GM08714 (cell line): ENCODE measurements at regions not wholly inside any gene's neighbourhood (a gene's known extent, or its start where the extent isn't known, plus 50 kb on each side); places are given as distances from the start of the nearest gene placed in this dataset.
"Not testable (repeated sequence)": the region's sequence is repeated elsewhere in the genome, so short reads cannot be mapped to it uniquely, and the experiment has no call there.

Experiments used
- H3K4me3 ChIP-seq: fragments of 200-500 bp; sonication (Bioruptor generic); 2 replicates; pipeline ENCODE4 v1.5.1; 2014; ENCODE audit warnings: mild to moderate bottlenecking, low read length, inconsistent platforms
- ZNF274 ChIP-seq: IDR thresholded peaks from 2 replicates; pipeline ENCODE4 v1.6.1; 2012; ENCODE audit warnings: mild to moderate bottlenecking, low read depth, low read length

DNA sequence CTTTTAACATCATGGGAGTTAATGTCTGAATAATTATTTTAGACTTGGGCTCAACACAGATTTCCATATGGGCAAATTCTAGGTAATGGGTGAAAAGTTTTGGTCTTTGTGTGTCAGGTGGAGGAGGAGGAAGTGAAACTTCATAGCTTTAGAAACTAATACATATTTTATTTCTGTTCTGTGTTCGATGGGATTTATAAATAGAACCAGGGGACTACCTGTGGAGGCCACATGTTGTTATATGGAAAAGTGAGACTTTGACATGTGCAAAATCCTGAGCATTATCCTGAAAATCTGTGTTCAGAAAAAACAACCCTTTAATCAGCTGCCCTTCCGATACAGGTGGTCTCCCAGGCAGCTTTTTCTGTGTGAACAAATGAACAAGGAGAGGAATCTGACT lies 209.5 kb downstream of the SOX2 start:
- no peak overlapping the region for H3K4me3 ChIP-seq
- no peak for TF ChIP-seq ZNF274

DNA sequence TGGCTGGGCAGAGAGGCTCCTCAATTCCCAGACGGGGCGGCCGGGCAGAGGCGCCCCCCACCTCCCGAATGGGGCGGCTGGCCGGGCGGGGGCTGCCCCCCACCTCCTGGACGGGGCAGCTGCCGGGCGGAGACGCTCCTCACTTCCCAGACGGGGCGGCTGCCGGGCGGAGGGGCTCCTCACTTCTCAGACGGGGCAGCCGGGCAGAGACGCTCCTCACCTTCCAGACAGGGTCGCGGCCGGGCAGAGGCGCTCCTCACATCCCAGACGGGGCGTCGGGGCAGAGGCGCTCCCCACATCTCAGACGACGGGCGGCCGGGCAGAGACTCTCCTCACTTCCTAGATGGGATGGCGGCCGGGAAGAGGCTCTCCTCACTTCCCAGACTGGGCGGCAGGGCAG lies 214.1 kb downstream of the SOX2 start:
- not testable (repeated sequence) for H3K4me3 ChIP-seq

DNA sequence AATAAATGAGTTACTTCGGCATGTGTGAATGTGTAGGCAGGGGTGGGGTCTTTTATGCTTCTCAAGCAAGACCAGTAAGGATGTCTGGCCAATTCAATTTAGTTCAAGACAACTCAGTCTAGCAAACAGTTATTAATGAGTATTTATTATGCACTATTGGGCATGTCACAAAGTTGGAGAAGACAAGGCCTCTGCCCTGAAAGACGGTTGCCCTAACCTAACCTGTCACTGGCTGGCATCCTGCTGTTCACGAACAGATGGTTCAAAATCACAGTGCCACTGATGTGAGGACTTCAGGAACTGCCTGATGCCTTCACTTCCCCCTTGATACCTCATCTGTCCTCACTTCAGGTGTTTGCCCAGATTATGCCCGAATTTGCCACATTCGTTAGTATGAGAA lies 217.8 kb downstream of the SOX2 start:
- TF ChIP-seq ZNF274, result no peak

DNA sequence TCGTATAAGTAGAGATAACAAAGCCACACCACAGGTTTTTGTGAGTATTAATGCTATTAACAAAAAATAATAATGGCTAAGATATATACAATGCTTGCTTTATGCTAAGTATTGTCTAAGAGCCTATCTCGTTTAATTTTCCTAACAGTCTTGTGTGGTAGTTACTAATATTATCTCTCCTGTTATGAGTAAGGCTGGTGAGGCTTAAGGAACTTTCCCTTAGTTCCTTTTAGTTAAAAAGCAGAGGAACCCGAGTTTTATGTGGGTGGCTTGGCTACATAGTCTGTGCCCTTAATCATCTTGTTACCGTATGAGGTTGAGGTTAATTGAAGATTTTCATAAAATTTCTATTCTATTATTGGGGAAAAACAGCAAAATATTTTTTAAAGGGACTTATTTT lies 218.4 kb downstream of the SOX2 start:
- no peak for TF ChIP-seq ZNF274
- no peak overlapping the region for H3K4me3 ChIP-seq

More for the DNA sequence above, 217.8 kb downstream of the SOX2 start:
- no peak overlapping the region for H3K4me3 ChIP-seq

DNA sequence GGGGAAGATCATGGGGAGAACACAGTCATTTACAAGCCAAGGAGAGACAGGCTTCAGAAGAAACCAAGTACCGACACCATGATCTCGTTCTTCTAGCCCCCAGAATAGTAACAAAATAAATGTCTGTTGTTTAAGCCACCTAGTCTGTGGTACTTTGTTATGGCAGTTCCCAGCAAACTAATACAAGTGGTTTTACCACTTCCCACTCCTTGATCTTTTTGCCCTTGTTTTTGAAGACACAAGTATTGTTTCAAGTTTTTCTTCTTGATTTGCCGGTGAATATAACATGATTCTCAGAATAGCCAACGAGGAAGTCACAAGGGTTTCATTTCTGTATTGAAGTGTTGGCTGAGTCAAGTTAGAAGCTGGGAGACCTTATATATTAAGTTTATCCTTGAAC lies 220.3 kb downstream of the SOX2 start:
- no peak overlapping the region for H3K4me3 ChIP-seq
- no peak for TF ChIP-seq ZNF274

DNA sequence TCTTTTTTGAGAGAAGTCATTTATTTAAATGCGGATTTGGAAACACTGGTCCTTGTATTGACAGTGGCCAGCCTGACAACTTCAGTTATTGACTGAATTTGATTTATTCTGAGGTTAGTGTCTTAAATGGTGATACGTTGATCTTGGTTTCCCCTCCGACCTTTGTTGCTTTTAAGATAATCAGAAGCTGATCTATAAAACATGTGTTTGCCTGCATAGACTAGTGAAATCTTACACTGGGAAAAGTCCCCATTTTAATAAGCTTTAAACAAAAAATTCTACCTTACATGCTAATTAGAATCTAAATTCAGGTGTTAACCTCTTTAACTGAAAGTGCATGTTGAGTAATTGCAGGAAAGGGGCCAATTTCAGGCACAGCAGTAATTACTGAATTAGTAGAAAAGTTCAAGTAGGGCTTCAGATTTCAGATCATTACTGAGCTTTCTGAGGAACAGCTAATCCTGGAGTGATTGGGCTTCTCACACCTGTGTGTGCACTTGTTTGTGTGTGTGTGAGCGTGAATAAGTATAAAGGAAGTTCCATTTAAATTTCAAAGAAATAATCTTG lies 221.4 kb downstream of the SOX2 start:
- no peak overlapping the region for H3K4me3 ChIP-seq
- TF ChIP-seq ZNF274, result no peak

DNA sequence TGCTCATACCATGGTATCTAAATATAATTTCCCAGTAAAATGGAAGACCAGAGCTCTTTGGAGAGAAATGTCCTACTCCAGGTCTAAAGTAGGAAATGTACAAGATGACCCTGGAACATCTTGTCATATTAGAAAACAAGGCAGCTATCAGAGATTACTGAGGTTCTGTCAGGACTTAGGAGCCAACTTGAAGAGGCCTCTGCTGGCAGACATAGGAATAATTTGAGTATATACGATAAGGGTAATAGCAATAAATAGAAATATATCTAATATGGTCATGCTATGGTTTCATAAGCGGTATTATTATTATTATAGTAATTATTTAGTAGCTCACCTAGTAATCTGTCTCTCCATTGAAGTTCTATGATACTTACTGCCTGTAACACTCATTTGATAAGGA lies 224.2 kb downstream of the SOX2 start:
- H3K4me3 ChIP-seq, result no peak overlapping the region
- TF ChIP-seq ZNF274, result no peak

DNA sequence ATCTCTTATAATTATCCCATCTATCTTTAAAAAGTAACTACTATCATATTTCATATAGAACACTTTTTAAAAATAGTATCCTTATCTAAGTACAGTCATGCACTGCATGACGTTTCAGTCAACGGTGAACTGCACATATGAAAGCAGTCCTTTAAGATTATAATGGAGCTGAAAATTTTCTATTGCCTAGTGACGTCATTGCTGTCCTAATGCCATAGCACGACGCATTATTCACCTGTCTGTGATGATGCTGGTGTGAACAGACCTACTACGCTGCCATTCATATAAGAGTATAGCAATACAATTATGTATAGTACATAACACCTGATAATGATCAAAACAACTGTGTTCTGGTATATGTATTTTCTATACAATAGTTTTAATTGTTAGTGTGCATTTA lies 225.0 kb downstream of the SOX2 start:
- no peak for TF ChIP-seq ZNF274

DNA sequence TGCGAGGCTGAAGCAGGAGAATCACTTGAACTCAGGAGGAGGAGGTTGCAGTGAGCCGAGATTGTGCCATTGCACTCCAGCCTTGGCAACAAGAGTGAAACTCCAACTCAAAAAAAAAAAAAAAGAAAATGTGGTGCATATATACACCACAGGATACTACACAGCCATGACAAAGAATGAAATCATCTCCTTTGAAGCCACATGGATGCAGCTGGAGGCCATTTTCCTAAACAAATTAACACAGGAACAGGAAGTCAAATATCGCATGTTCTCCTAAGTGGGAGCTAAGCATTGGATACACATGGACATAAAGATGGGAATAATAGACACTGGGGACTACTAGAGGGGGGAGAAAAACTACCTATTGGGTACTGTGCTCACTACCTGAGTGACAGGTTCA lies 226.9 kb downstream of the SOX2 start:
- H3K4me3 ChIP-seq, result not testable (repeated sequence)

More for the DNA sequence above, 225.0 kb downstream of the SOX2 start:
- H3K4me3 ChIP-seq, result no peak overlapping the region

DNA sequence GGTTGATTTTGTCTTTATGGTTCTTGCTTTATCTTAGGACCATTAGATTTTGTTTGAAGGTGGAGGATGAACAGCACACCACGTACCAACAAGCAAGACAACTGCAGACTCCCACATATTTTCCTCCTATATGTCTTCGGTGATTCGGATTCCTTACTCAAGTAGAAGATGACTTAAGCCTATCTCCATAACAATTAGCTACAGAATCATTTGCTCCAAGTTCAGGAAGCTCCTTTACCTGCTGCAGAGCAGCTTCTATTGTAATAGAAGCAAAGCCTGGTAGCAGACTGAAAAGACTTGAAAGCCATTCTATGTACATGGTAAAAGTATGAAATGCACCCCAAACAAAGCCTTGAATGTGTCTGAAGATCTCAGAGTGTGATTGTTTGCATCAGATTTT lies 229.0 kb downstream of the SOX2 start:
- no peak for TF ChIP-seq ZNF274
- H3K4me3 ChIP-seq, result no peak overlapping the region

DNA sequence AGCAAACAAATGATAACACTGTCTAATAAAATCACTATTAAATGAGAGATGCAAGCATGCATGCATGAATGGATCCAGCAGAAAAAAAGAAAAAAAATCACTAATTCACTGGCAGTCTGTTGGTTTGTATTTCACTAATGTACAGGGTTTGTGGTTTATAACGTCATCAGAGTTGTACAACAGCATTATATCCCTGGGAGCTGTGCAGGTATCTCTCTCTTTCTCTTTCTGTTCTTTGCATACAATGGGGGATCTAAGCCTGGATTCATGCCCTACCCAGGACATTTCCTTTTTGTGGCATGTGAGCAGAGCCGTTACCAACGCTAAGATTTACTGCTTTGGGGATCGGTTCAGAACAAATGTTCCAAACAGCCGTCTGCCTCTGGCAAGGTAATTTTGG lies 229.5 kb downstream of the SOX2 start:
- H3K4me3 ChIP-seq, result no peak overlapping the region
- no peak for TF ChIP-seq ZNF274

DNA sequence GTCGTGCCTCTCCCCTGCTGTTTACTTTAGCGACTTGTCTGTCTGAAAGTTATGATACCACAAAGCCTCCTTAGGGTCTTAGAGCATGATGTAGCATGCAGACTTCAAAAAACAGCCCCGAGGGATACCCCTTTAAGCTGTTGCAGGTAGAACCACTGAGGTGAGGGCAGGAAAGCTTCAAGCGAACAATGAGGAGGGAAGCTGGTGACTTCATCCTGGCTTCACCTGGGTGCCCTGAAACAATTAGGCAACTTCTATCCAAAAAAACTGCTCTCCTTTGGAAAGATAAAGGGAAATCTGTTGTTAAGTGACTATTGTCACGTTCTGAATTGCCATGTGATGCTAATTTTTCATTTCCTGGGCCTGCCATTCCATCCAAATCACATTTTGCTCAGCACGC lies 231.6 kb downstream of the SOX2 start:
- no peak for TF ChIP-seq ZNF274
- H3K4me3 ChIP-seq, result no peak overlapping the region

DNA sequence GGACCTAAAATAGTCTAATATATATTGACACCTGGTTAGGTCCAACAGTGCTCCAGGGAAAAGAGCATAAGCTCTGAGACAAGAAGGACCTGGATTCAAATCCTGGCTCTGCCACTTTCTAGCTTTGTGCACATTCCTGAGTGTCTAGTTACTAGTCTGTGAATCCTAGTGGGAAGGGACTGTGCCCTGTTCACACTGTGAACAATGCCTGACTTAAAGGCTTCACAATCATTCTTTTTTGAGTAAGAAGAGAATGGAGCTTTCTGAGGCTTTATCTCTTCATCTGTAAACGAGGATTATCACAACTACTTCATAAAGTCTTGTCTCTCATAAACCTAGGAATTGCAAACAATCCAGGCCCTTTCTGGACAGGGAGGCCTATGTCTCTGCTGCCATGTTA lies 235.9 kb downstream of the SOX2 start:
- no peak for TF ChIP-seq ZNF274

DNA sequence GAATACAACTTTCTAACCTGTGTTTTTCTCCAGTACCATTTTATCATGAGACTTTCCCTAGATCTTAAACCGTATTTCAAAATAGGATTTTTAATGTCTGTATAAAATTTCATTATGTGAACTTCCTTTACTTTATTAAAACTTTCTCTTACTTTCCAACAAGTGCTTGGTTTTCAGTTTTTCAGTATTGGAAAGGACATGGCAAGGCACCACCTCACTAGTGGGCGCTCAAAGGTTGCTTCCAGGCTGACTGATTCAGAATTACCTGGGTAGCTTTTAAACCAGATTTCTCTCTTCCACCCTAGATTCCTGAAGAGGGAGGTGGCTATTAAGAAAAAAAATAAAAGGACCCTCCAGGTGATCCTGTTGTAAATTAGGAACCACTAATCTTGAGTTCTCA lies 236.6 kb downstream of the SOX2 start:
- TF ChIP-seq ZNF274, result no peak
- H3K4me3 ChIP-seq, result no peak overlapping the region

More for the DNA sequence above, 235.9 kb downstream of the SOX2 start:
- no peak overlapping the region for H3K4me3 ChIP-seq

DNA sequence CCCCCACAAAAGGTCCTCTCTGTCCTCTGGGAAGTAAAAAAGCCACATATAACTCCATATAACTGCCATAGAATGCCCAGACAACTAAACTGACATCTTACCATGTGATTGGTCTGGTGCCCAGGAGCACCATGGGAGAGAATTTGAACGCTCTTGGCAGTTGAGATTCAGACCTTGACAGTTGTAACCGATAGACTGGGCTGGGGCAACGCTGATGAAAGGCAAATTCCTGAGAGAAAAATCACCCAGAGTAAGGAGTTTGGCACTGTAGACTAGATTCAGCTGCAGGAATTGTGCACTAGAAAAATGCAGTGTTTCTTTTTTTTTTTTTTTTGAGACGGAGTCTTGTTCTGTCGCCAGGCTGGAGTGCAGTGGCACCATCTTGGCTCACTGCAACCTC lies 240.5 kb downstream of the SOX2 start:
- no peak overlapping the region for H3K4me3 ChIP-seq
- no peak for TF ChIP-seq ZNF274

DNA sequence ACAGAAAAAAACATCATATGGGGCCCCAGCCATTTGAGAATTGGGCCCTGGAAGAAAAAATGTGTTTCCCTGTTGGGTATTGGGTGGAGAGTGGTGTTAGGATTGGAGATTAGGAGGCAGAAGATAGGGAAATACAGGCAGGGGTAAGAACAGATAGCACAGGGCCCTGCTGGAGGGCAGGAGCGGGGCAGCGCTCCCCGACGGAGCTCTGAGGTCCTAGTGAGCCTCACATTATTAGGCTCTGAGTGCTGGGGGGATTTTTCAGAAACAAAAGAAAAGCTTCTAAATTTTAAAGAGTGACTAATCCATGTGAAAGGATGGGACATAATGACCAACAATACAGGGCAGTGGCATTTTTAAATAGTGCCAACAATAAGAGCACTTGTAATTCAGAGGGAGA lies 241.2 kb downstream of the SOX2 start:
- no peak for TF ChIP-seq ZNF274
- H3K4me3 ChIP-seq, result no peak overlapping the region

DNA sequence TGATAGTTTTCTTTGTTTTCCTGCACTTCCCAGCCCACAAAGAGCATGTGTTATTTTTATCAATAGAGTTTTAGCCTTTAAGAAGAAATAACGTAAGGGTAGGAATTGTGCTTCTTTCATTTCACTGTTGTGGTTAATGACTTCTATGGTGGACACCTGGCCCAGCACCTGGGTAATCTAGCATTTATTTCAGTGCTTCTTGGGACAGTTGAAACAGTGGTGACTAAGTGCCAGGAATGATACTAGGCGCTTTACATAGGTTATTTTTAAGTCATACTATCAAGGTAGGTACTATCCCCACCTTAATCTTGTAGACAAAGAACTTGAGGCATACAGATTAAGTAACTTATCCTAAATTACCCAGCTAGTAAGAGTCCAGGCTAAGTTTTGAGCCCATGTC lies 243.8 kb downstream of the SOX2 start:
- no peak overlapping the region for H3K4me3 ChIP-seq
- TF ChIP-seq ZNF274, result no peak

DNA sequence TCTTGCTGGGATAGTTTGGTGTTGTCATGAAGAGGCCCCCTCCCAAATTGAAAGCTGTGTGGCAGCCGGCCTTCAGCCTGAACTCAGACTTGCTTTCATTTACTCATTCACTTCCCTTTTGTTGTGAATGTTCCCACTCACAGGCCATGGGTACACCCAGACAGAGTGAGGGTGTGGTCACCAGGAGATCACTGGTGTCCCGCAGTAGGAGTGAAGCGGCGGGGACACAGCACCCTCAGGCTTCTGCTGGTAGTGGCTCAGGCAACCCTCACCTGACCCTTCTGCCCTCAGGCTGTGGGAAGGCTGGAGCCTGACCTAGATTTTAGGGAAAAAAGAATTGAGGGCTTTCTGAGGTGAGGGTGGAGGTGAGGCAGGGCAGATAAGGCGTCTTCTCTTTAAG lies 244.4 kb downstream of the SOX2 start:
- H3K4me3 ChIP-seq, result no peak overlapping the region
- no peak for TF ChIP-seq ZNF274
